ENCODE measurements at regions not wholly inside any gene's neighbourhood (a gene's known extent, or its start where the extent isn't known, plus 50 kb on each side); places are given as distances from the start of the nearest gene placed in this dataset.

- H3K27ac ChIP-seq (ENCODE audit: low read depth, low read length) = no peak overlapping the region
- H3K4me1 ChIP-seq (ENCODE audit: control insufficient read depth in 1 of 2, insufficient read depth in 2 of 2, low read length in 2 of 2) = no peaks in the 10 kb centered on the region
- intact Hi-C loops (cut with micrococcal nuclease) = no loop called here
- no peak overlapping the region for H2AFZ ChIP-seq (ENCODE audit: low read depth, low read length, poor library complexity, severe bottlenecking)
- no TSS peak for BruUV-seq (replicated peaks)
- 0 out of 2 replicates have a peak, but pooled peaks cover 3% of the 10 kb centered on the region for H3K27me3 ChIP-seq (ENCODE audit: insufficient read depth, low read length)
- TF ChIP-seq SIN3A (IDR thresholded peaks at IDR 0.05; ENCODE audit: low read depth) (no peak), POLR2A (IDR thresholded peaks at IDR 0.05; ENCODE audit: borderline replicate concordance, extremely low read depth, insufficient read depth, insufficient read length) (no peak), CTCF (IDR thresholded peaks at IDR 0.05 in 2 of 3, conservative IDR thresholded peaks at IDR 0.05 in 1 of 3; ENCODE audit: borderline replicate concordance in 1 of 3, insufficient read depth in 1 of 3, low read depth in 2 of 3, low read length in 2 of 3) (no peak), SP1 (IDR thresholded peaks at IDR 0.05; ENCODE audit: low read depth) (no peak)
- H4K20me1 ChIP-seq (ENCODE audit: insufficient read depth) = no peaks in the 10 kb centered on the region
- POLR2A ChIA-PET = no interaction called here
- no peak overlapping the region for H3K4me3 ChIP-seq (replicated peaks in 1 of 2; ENCODE audit: low read depth in 1 of 2, low read length in 2 of 2)
- no peak overlapping the region for H3K9ac ChIP-seq (ENCODE audit: low read length)
- no peak for DNase-seq (ENCODE audit: low read depth, low spot score)
- H3K9me2 ChIP-seq (ENCODE audit: insufficient read depth) = no peaks in the 10 kb centered on the region
- no peak overlapping the region for H3K4me2 ChIP-seq (ENCODE audit: low read length)
- CTCF ChIA-PET = no interaction called here
- no peaks in the 10 kb centered on the region for H3K9me3 ChIP-seq (ENCODE audit: control insufficient read depth in 1 of 2, insufficient read depth in 1 of 2, low read depth in 1 of 2, low read length in 2 of 2)
- peak; percentile 59 for ATAC-seq
- H3K36me3 ChIP-seq (ENCODE audit: control insufficient read depth in 1 of 2, insufficient read depth in 2 of 2, low read length in 2 of 2) = no peaks in the 10 kb centered on the region
- H3K79me2 ChIP-seq (ENCODE audit: insufficient read depth, low read length) = no peaks in the 10 kb centered on the region
- RAD21 ChIA-PET (ENCODE audit: low non-redundant PET in 1 of 2, low total read pairs in 2 of 2, uncharacterized antibody in 2 of 2, unreplicated experiment in 2 of 2) = no interaction called here
Measured at GRCh38 chr12:115075552-115076170, 391.7 kb upstream of the TBX3 start.

GRCh38 chr12:115074617-115075016 lies 390.6 kb upstream of the TBX3 start:
- Histone ChIP-seq H4K20me1 (ENCODE audit: insufficient read depth) (no peaks in the 10 kb centered on the region), H3K4me1 (ENCODE audit: control insufficient read depth in 1 of 2, insufficient read depth in 2 of 2, low read length in 2 of 2) (no peaks in the 10 kb centered on the region), H3K4me2 (ENCODE audit: low read length) (no peak overlapping the region), H3K27me3 (ENCODE audit: insufficient read depth, low read length) (0 out of 2 replicates have a peak, but pooled peaks cover 3% of the 10 kb centered on the region), H3K9me3 (ENCODE audit: control insufficient read depth in 1 of 2, insufficient read depth in 1 of 2, low read depth in 1 of 2, low read length in 2 of 2) (no peaks in the 10 kb centered on the region), H3K36me3 (ENCODE audit: control insufficient read depth in 1 of 2, insufficient read depth in 2 of 2, low read length in 2 of 2) (no peaks in the 10 kb centered on the region), H3K9me2 (ENCODE audit: insufficient read depth) (no peaks in the 10 kb centered on the region), H3K27ac (ENCODE audit: low read depth, low read length) (no peak overlapping the region), H3K79me2 (ENCODE audit: insufficient read depth, low read length) (no peaks in the 10 kb centered on the region), H3K9ac (ENCODE audit: low read length) (no peak overlapping the region), H2AFZ (ENCODE audit: low read depth, low read length, poor library complexity, severe bottlenecking) (no peak overlapping the region), H3K4me3 (replicated peaks in 1 of 2; ENCODE audit: low read depth in 1 of 2, low read length in 2 of 2) (no peak overlapping the region)
- no peak for TF ChIP-seq POLR2A (IDR thresholded peaks at IDR 0.05; ENCODE audit: borderline replicate concordance, extremely low read depth, insufficient read depth, insufficient read length)
- no peak for TF ChIP-seq SP1 (IDR thresholded peaks at IDR 0.05; ENCODE audit: low read depth)
- no peak for TF ChIP-seq EZH2 (IDR thresholded peaks at IDR 0.05)
- RAD21 ChIA-PET (ENCODE audit: low non-redundant PET in 1 of 2, low total read pairs in 2 of 2, uncharacterized antibody in 2 of 2, unreplicated experiment in 2 of 2) = no interaction called here
- CTCF ChIA-PET = no interaction called here
- BruUV-seq (replicated peaks) = no TSS peak
- ATAC-seq (no peak), DNase-seq (ENCODE audit: low read depth, low spot score) (no peak)
- intact Hi-C loops (cut with micrococcal nuclease) = no loop called here
- POLR2A ChIA-PET = no interaction called here

All from HCT116 (cell line).